ENCODE measurements at regions not wholly inside any gene's neighbourhood (a gene's known extent, or its start where the extent isn't known, plus 50 kb on each side); places are given as distances from the start of the nearest gene placed in this dataset.

DNA sequence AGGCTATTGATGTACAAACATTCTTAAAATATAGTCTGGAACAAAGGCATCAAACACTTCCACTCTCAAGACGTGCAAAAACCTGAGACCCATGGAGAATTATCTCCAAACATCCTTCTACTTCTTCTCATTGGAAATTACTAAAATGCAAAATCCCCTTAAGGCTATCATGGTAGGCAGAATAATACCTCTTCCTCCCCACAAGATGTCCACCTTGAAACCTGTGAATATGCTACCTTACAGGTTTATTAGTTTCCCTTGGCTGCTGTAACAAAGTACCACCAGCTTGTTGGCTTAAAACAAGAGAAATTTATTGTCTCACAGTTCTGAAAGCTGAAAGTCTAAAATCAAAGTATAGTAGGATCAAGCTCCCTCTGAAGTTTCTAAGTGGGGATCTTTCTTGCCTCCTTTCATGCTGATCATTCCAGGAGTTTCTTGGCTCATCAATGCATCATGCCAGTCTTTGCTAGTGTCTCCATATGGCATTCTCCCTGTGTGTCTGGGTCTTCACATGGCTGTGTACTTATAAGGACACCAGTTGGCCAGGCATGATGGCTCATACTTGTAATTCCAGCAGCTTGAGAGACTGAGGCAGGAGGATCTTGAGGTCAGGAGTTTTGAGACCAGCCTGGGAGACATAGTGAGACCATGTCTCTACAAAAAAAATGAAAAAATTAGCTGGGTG, 163.7 kb upstream of the NCK2 start:
- Histone ChIP-seq H3K27ac (ENCODE audit: low read length) (no peak overlapping the region), H3K27me3 (ENCODE audit: control insufficient read depth, insufficient read depth, low read length) (no peaks in the 10 kb centered on the region), H3K36me3 (ENCODE audit: control insufficient read depth, insufficient read depth, low read length) (no peaks in the 10 kb centered on the region), H3K4me1 (ENCODE audit: control insufficient read depth, insufficient read depth, low read length) (0 out of 2 replicates have a peak, but pooled peaks cover 2% of the 10 kb centered on the region), H3K4me3 (ENCODE audit: low read length) (no peak overlapping the region), H3K9me3 (ENCODE audit: control insufficient read depth, insufficient read depth, low read length) (no peaks in the 10 kb centered on the region)
- no peak for DNase-seq (ENCODE audit: low read depth, low spot score)
- no CpG with 5 or more reads among the region's 1 CpG for WGBS (ENCODE audit: insufficient coverage, insufficient read length)

DNA sequence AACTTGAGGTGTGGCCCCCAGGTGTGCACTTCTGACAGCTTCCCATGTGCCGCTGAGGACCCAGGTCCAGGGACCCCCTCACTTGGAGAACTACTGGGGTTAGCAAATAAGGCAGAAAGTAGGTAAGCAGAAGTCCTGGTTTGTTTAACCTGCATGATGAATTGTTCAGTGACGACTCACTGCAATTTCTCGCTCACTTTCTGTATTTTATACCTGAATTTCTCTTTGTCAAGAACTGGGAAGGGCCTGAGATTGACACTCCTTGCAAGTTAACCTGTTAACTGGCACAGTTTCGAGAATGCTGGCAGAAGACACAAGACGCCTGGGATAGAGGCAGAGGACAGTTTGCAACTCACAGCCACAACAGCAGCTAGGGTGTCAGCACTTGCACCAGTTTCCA, 164.5 kb upstream of the NCK2 start:
- no peak for DNase-seq (ENCODE audit: low read depth, low spot score)
- H3K4me1 ChIP-seq (ENCODE audit: control insufficient read depth, insufficient read depth, low read length) = 0 out of 2 replicates have a peak, but pooled peaks cover 2% of the 10 kb centered on the region
- H3K27me3 ChIP-seq (ENCODE audit: control insufficient read depth, insufficient read depth, low read length) = no peaks in the 10 kb centered on the region
- no peaks in the 10 kb centered on the region for H3K9me3 ChIP-seq (ENCODE audit: control insufficient read depth, insufficient read depth, low read length)
- H3K27ac ChIP-seq (ENCODE audit: low read length) = no peak overlapping the region
- H3K36me3 ChIP-seq (ENCODE audit: control insufficient read depth, insufficient read depth, low read length) = no peaks in the 10 kb centered on the region
- H3K4me3 ChIP-seq (ENCODE audit: low read length) = no peak overlapping the region
- no CpG with 5 or more reads among the region's 5 CpGs for WGBS (ENCODE audit: insufficient coverage, insufficient read length)

DNA sequence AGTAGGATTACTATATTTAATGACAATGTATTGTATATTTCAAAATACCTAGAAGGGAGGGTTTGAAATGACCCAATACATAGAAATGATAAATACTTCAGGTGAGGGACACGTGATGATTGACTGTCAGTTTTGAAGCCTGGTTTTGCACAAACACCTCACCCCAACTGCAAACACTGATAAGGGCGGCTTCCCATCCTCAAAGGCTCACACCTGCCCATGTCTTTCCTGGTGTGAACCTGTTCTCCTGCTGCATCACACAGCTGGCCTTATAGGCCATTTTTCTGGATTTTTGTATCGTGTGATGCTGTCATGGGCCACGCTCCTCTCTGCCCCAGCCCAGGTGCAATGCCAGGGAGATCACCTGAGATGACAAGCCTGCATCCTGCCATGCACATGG, 166.5 kb upstream of the NCK2 start:
- 0 out of 2 replicates have a peak, but pooled peaks cover 2% of the 10 kb centered on the region for H3K4me1 ChIP-seq (ENCODE audit: control insufficient read depth, insufficient read depth, low read length)
- H3K27ac ChIP-seq (ENCODE audit: low read length) = no peak overlapping the region
- H3K27me3 ChIP-seq (ENCODE audit: control insufficient read depth, insufficient read depth, low read length) = no peaks in the 10 kb centered on the region
- H3K4me3 ChIP-seq (ENCODE audit: low read length) = no peak overlapping the region
- DNase-seq (ENCODE audit: low read depth, low spot score) = no peak
- H3K36me3 ChIP-seq (ENCODE audit: control insufficient read depth, insufficient read depth, low read length) = no peaks in the 10 kb centered on the region
- WGBS (ENCODE audit: insufficient coverage, insufficient read length) = no CpG with 5 or more reads among the region's 4 CpGs
- H3K9me3 ChIP-seq (ENCODE audit: control insufficient read depth, insufficient read depth, low read length) = no peaks in the 10 kb centered on the region

DNA sequence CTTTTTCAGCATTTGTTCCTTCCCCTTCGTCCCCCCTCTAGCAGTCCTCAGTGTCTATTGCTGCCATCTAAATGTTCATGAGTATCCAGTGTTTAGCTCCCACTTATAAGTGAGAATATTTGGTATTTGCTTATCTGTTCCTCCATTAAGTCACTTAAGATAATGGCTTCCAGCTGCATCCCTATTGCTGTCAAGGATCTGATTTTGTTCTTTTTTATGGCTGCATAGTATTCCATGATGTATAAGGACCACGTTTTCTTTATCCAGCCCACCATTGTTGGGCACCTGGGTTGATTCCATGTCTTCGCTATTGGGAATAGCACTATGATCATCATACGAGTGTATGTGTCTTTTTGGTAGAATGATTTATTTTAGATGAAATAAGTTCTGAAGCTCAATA, 166.9 kb upstream of the NCK2 start:
- Histone ChIP-seq H3K4me3 (ENCODE audit: low read length) (no peak overlapping the region), H3K4me1 (ENCODE audit: control insufficient read depth, insufficient read depth, low read length) (no peaks in the 10 kb centered on the region), H3K36me3 (ENCODE audit: control insufficient read depth, insufficient read depth, low read length) (no peaks in the 10 kb centered on the region), H3K27me3 (ENCODE audit: control insufficient read depth, insufficient read depth, low read length) (no peaks in the 10 kb centered on the region), H3K9me3 (ENCODE audit: control insufficient read depth, insufficient read depth, low read length) (no peaks in the 10 kb centered on the region), H3K27ac (ENCODE audit: low read length) (no peak overlapping the region)
- no CpG with 5 or more reads among the region's 4 CpGs for WGBS (ENCODE audit: insufficient coverage, insufficient read length)
- no peak for DNase-seq (ENCODE audit: low read depth, low spot score)

DNA sequence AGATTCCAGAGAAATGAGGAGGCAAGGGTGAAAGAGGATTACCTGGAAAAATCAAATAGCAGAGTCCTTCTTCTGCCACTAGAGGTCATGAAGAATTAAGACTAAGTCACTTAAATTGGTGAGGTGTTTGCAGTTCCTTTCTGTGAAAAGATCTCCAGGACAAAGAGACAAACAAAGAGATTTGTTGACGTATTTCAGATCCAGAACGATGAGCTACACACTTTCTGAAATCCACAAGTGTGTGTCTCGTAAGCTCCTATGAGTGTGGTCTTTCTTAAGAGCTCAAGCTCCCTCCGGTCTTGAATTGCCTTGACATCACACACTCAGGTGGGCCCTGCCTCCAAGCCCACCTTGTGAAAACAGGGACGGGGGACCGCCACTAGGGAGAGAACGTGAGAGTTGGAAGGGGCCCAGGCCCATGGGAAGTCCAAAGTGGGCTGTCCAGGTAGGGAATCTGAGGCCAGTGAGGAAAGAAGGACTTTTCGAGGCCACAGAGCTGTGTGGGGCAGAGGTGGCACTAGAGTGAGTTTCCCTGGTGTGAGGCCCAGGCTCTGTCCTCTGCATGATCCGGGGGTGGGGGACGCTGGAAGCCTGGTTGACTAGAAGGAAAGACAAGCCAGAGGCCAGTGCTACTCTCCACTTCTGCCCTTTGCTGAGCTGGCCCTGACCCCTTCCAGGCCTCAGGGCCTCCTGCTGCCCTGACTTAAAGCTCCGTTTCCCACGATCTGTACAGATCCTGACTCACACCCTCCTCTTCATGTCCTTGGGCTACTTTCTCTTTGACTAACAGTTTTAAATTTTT, 168.1 kb upstream of the NCK2 start:
- Histone ChIP-seq H3K9me3 (ENCODE audit: control insufficient read depth, insufficient read depth, low read length) (no peaks in the 10 kb centered on the region), H3K4me1 (ENCODE audit: control insufficient read depth, insufficient read depth, low read length) (no peaks in the 10 kb centered on the region), H3K4me3 (ENCODE audit: low read length) (no peak overlapping the region), H3K27me3 (ENCODE audit: control insufficient read depth, insufficient read depth, low read length) (no peaks in the 10 kb centered on the region), H3K36me3 (ENCODE audit: control insufficient read depth, insufficient read depth, low read length) (no peaks in the 10 kb centered on the region), H3K27ac (ENCODE audit: low read length) (no peak overlapping the region)
- no CpG with 5 or more reads among the region's 12 CpGs for WGBS (ENCODE audit: insufficient coverage, insufficient read length)
- DNase-seq (ENCODE audit: low read depth, low spot score) = peak; percentile 20

DNA sequence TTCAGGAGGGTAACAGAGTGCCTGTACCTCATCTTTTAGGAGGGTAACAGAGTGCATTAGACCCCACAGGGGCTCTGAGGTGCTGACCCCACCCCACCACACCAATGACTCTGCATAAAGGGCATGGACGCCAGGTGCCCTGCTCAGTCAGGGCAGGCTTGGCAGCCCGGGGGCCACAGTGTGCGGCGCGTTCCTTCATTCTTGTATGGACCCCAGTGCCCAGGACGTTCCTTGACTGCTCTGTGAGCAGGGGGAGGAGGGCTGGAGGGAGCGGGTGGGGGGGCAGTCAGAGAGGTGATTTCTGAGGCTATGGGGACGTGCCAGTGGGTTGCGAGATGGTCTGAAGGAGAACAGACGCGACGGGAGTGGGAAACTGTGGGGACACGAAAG, 168.7 kb upstream of the NCK2 start:
- no CpG with 5 or more reads among the region's 13 CpGs for WGBS (ENCODE audit: insufficient coverage, insufficient read length)
- Histone ChIP-seq H3K4me3 (ENCODE audit: low read length) (no peak overlapping the region), H3K27me3 (ENCODE audit: control insufficient read depth, insufficient read depth, low read length) (no peaks in the 10 kb centered on the region), H3K36me3 (ENCODE audit: control insufficient read depth, insufficient read depth, low read length) (no peaks in the 10 kb centered on the region), H3K27ac (ENCODE audit: low read length) (no peak overlapping the region), H3K9me3 (ENCODE audit: control insufficient read depth, insufficient read depth, low read length) (no peaks in the 10 kb centered on the region), H3K4me1 (ENCODE audit: control insufficient read depth, insufficient read depth, low read length) (no peaks in the 10 kb centered on the region)
- DNase-seq (ENCODE audit: low read depth, low spot score) = no peak

DNA sequence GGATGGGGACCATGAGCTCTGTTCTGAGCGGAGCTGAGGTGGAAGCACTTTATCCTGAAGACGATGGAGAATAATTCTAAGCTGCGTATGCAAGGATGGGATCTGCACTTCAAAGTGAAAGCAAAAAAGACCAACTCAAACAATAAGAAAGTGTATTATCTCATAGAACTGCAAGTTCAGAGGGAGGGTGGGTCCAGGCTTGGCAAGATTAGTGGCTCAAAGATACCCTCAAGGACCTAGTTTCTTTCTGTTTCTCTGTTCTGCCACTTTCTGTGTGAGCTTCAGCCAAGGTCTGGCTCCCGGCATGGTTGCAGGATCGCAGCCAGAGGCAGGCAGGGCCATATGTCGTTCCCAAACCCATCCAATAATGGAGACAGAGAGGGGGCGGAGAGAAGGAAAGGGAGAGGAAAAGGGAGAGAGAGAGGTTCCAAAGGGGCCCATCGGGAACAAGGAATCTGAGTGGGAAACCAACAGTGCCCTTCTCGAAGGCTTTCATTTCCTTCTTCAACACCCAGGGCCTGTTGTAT, 169.2 kb upstream of the NCK2 start:
- H3K4me3 ChIP-seq (ENCODE audit: low read length) = no peak overlapping the region
- H3K27ac ChIP-seq (ENCODE audit: low read length) = no peak overlapping the region
- no peaks in the 10 kb centered on the region for H3K4me1 ChIP-seq (ENCODE audit: control insufficient read depth, insufficient read depth, low read length)
- no peaks in the 10 kb centered on the region for H3K27me3 ChIP-seq (ENCODE audit: control insufficient read depth, insufficient read depth, low read length)
- H3K36me3 ChIP-seq (ENCODE audit: control insufficient read depth, insufficient read depth, low read length) = no peaks in the 10 kb centered on the region
- DNase-seq (ENCODE audit: low read depth, low spot score) = no peak
- H3K9me3 ChIP-seq (ENCODE audit: control insufficient read depth, insufficient read depth, low read length) = no peaks in the 10 kb centered on the region
- no CpG with 5 or more reads among the region's 9 CpGs for WGBS (ENCODE audit: insufficient coverage, insufficient read length)

DNA sequence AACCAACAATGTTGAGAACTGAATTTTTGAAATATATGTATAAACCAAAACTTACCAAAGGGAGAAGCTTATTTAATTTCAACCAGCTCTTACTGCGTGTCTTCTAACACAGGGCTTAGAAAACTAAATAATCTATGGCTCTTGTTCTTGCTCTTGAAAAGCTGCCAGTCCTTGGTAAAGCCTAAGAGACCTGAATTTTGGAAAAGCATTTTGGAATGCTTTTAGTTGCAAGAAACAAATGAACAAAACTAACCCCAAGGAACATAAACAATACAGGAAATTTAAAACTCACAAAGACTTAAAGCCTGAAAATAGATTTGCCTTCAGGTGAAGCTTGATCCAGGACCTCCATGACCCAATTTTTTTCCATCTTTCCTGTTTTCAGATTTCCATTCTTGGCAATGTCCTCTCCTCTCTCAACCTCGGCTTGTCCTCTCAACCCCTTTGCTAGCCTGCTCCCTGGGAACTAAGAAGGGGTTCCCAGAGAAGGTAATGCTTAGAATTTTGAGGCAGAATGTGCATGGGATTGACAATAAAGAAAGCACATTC, 169.8 kb upstream of the NCK2 start:
- Histone ChIP-seq H3K4me1 (ENCODE audit: control insufficient read depth, insufficient read depth, low read length) (no peaks in the 10 kb centered on the region), H3K9me3 (ENCODE audit: control insufficient read depth, insufficient read depth, low read length) (no peaks in the 10 kb centered on the region), H3K36me3 (ENCODE audit: control insufficient read depth, insufficient read depth, low read length) (no peaks in the 10 kb centered on the region), H3K4me3 (ENCODE audit: low read length) (no peak overlapping the region), H3K27me3 (ENCODE audit: control insufficient read depth, insufficient read depth, low read length) (no peaks in the 10 kb centered on the region), H3K27ac (ENCODE audit: low read length) (no peak overlapping the region)
- WGBS (ENCODE audit: insufficient coverage, insufficient read length) = no CpG with 5 or more reads among the region's 2 CpGs
- DNase-seq (ENCODE audit: low read depth, low spot score) = no peak

DNA sequence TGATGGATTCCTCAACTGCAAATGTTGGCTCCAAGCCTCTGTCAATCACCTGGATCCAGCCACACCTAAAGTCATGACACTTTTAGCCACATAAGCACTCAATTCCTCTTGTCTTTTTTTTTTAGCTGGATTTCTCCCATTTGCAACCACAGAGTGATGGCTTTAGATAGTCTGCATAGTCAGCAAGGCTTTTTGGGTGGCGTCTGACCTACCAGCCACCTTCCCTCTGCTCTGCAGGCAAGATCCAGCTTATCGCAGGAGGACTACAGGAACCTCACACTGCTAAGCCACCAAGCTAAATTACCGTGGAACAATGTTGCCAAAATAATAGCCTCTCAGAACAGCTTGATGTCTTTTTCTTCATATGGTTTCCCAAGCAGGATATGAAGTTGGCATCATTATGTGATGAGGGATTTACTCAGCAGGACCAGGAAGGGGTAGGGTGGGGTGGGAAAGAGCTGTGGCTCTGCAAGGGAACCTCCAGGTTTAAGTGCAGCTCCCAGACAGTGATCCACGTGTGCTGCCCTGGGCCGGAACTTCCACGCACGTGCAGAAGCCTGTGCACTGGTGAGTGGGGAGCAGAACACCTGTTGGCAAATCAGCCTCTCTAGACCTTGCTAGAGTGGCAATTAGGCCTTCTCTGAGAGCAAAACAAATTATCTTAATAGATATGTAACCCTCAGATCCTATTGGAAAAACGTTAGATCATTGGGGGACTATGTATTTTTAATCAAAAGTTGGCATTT, 170.6 kb upstream of the NCK2 start:
- H3K4me3 ChIP-seq (ENCODE audit: low read length) = no peak overlapping the region
- DNase-seq (ENCODE audit: low read depth, low spot score) = no peak
- H3K4me1 ChIP-seq (ENCODE audit: control insufficient read depth, insufficient read depth, low read length) = no peaks in the 10 kb centered on the region
- no peaks in the 10 kb centered on the region for H3K27me3 ChIP-seq (ENCODE audit: control insufficient read depth, insufficient read depth, low read length)
- H3K9me3 ChIP-seq (ENCODE audit: control insufficient read depth, insufficient read depth, low read length) = no peaks in the 10 kb centered on the region
- no CpG with 5 or more reads among the region's 8 CpGs for WGBS (ENCODE audit: insufficient coverage, insufficient read length)
- no peak overlapping the region for H3K27ac ChIP-seq (ENCODE audit: low read length)
- H3K36me3 ChIP-seq (ENCODE audit: control insufficient read depth, insufficient read depth, low read length) = no peaks in the 10 kb centered on the region

DNA sequence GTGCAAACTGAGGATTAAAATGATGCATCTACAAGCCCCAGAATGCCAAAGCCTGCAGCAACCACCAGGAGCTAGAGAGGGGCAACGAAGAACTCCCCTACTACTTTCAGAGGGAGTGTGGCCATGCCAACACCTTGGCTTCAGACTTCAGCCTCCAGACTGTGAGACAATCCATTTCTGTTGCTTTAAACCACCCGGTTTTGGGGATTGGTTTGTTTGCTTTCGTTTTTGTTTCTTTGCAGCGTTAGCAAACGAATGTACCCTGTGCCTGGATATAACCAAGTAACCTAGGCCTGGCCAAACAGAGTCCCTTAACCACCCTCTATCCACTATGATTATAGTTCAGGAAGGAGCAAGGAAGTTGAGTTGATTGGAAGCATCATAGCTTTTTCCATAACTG, 171.2 kb upstream of the NCK2 start:
- H3K4me1 ChIP-seq (ENCODE audit: control insufficient read depth, insufficient read depth, low read length) = no peaks in the 10 kb centered on the region
- no peak for DNase-seq (ENCODE audit: low read depth, low spot score)
- H3K4me3 ChIP-seq (ENCODE audit: low read length) = no peak overlapping the region
- no peaks in the 10 kb centered on the region for H3K27me3 ChIP-seq (ENCODE audit: control insufficient read depth, insufficient read depth, low read length)
- H3K36me3 ChIP-seq (ENCODE audit: control insufficient read depth, insufficient read depth, low read length) = no peaks in the 10 kb centered on the region
- no peaks in the 10 kb centered on the region for H3K9me3 ChIP-seq (ENCODE audit: control insufficient read depth, insufficient read depth, low read length)
- WGBS (ENCODE audit: insufficient coverage, insufficient read length) = no CpG with 5 or more reads among the region's 5 CpGs
- no peak overlapping the region for H3K27ac ChIP-seq (ENCODE audit: low read length)

Measured in iPS DF 6.9 (cell line).